K562 (cell line): ENCODE measurements at regions not wholly inside any gene's neighbourhood (a gene's known extent, or its start where the extent isn't known, plus 50 kb on each side); places are given as distances from the start of the nearest gene placed in this dataset.
"Not testable (repeated sequence)": the region's sequence is repeated elsewhere in the genome, so short reads cannot be mapped to it uniquely, and the experiment has no call there.

Experiments
- ATAC-seq: fragments of 200-7000 bp; cut with Tn5 transposase; 3 replicates; pipeline ENCODE4 v1.9.1; 2020; ENCODE audit warnings: moderate library complexity
- BruUV-seq: library from RNA; stranded (reverse); fragments of 400-500 nt; replicated peaks from 2 replicates; lab custom pipeline; 2021; lab: Mats Ljungman, UMichigan
- CTCF ChIA-PET: fragments of 300-600 bp; formaldehyde crosslinking; extraction: SDS; loops from one replicate; lab custom pipeline; 2021; ENCODE audit warnings: low intra/inter-chr PET ratio; lab: Yijun Ruan, JAX
- POLR2A ChIA-PET: fragments of 300-600, 350-650 bp; sonication (Branson Sonifier 250); formaldehyde crosslinking; extraction: SDS; loops from one replicate; lab custom pipeline; 2021; ENCODE audit warnings: antibody characterized with exemption, inconsistent platforms; lab: Yijun Ruan, JAX
- DNase-seq, 4 experiments: peaks; one replicate each; pipeline versions ENCODE4 v3.0.0 to v3.0.0-alpha.2; 2011 to 2018; ENCODE audit warnings: low spot score in 3 of 4, mixed read lengths in 3 of 4; ENCODE audit errors: extremely low read depth in 1 of 4
- FAIRE-seq: peaks from 2 replicates; lab custom pipeline; 2011; peaks lifted over from hg19 to GRCh38; lab: Jason Lieb, UNC
- H2AFZ ChIP-seq: 2 replicates; pipeline ENCODE4 v1.6.0; 2011; ENCODE audit warnings: low read depth, low read length, control low read depth, inconsistent platforms
- H3K27ac ChIP-seq: fragments of 200-600 bp; 3 replicates; pipeline ENCODE4 v1.8.0; 2011; ENCODE audit warnings: low read depth, mild to moderate bottlenecking, control low read depth, inconsistent platforms, low read length, moderate library complexity, mixed read lengths; ENCODE audit errors: extremely low read depth
- H3K27me3 ChIP-seq, 2 experiments: fragments of 300-600 bp in 1 of 2; 2 replicates in 1 of 2; 3 replicates in 1 of 2; pipeline versions ENCODE4 v1.6.0 to v1.8.0; 2011; ENCODE audit warnings: inconsistent platforms in 2 of 2, low read length in 2 of 2, mild to moderate bottlenecking in 1 of 2, mixed read lengths in 1 of 2, moderate library complexity in 1 of 2; ENCODE audit not compliant: control insufficient read depth in 2 of 2, insufficient read depth in 2 of 2
- H3K36me3 ChIP-seq: fragments of 300-600 bp; 3 replicates; pipeline ENCODE4 v1.8.0; 2011; ENCODE audit warnings: mild to moderate bottlenecking, low read length, inconsistent platforms; ENCODE audit not compliant: control insufficient read depth, insufficient read depth
- H3K4me1 ChIP-seq, 2 experiments: fragments of 200-600 bp in 1 of 2; replicated peaks in 1 of 2; 2 replicates in 1 of 2; 3 replicates in 1 of 2; pipeline versions ENCODE4 v1.5.1 to v1.8.0; 2011; ENCODE audit warnings: inconsistent platforms in 2 of 2, low read length in 2 of 2, mild to moderate bottlenecking in 1 of 2, mixed read lengths in 1 of 2, moderate library complexity in 1 of 2; ENCODE audit not compliant: control insufficient read depth in 2 of 2, insufficient read depth in 2 of 2
- H3K4me2 ChIP-seq: 2 replicates; pipeline ENCODE4 v1.6.1; 2011; ENCODE audit warnings: low read length, control low read depth, inconsistent platforms, mixed read lengths; ENCODE audit not compliant: insufficient read depth
- H3K4me3 ChIP-seq: fragments of 200-600 bp; sonication (generic), shearing (Covaris generic); 2 replicates; pipeline ENCODE4 v1.5.1; 2016; ENCODE audit warnings: control low read depth, inconsistent platforms
- H3K79me2 ChIP-seq: fragments of 200-600 bp; 3 replicates; pipeline ENCODE4 v1.8.0; 2011; ENCODE audit warnings: low read length, inconsistent platforms; ENCODE audit not compliant: control insufficient read depth, insufficient read depth
- H3K9ac ChIP-seq, 2 experiments: 2 replicates each; pipeline versions ENCODE4 v1.6.0 to v1.6.1; 2011; ENCODE audit warnings: low read depth in 2 of 2, low read length in 2 of 2, control low read depth in 1 of 2, inconsistent platforms in 1 of 2, mild to moderate bottlenecking in 1 of 2, mixed read lengths in 1 of 2; ENCODE audit not compliant: insufficient read depth in 1 of 2
- H3K9me1 ChIP-seq: one replicate; pipeline ENCODE4 v1.6.0; 2011; ENCODE audit warnings: inconsistent platforms, mild to moderate bottlenecking, low read length, moderate library complexity; ENCODE audit not compliant: control insufficient read depth, insufficient read depth
- H3K9me3 ChIP-seq: replicated peaks from 2 replicates; pipeline ENCODE4 v1.5.1; 2011; ENCODE audit warnings: low read depth, low read length, inconsistent platforms; ENCODE audit not compliant: control insufficient read depth, insufficient read depth
- H4K20me1 ChIP-seq: replicated peaks from 2 replicates; pipeline ENCODE4 v1.6.1; 2011; ENCODE audit warnings: low read length, inconsistent platforms, mixed read lengths; ENCODE audit not compliant: control insufficient read depth, insufficient read depth
- WGBS: fragments of 100-300 bp; shearing (Covaris generic); methylation state at CpG from one replicate; pipeline ENCODE4 v1.1.6; 2016; ENCODE audit warnings: low coverage, mixed read lengths; ENCODE audit not compliant: insufficient coverage; ENCODE audit errors: missing lambda C conversion rate; 5-methylcytosine and 5-hydroxymethylcytosine counted together
- in situ Hi-C: fragments of 300-500 bp; cut with MboI; formaldehyde crosslinking; loops from 4 replicates; pipeline ENCODE4 v1.15.0; 2018; ENCODE audit warnings: inconsistent platforms, mixed read lengths
- intact Hi-C: fragments of 100-400 bp; cut with micrococcal nuclease; formaldehyde crosslinking; loops from 2 replicates; pipeline ENCODE4 v1.14.2; 2022

DNA sequence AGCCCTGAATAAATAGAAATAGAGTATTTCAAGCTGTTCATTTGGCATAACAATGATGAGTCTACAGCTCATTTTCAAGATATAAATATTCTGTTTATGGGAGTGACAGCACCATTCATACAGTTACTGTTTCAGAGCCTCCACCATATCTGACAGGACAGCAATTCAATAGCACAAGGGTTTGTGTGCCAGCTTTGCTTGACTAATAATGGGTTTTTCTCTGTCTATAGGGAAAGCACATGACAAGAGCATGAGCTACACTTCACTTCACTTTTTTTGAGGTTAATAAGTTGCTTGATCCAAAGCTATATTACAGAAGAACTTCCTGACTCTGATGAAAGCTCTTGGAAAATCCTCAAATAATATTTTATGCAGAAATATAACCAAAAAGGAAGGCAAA is 297.1 kb downstream of the RPIA start:
- CTCF ChIA-PET, H3K4me2 ChIP-seq, intact Hi-C loops, H3K79me2 ChIP-seq, H2AFZ ChIP-seq, H3K9me3 ChIP-seq, ATAC-seq, DNase-seq, H3K4me1 ChIP-seq, H3K9ac ChIP-seq, H3K27ac ChIP-seq, H3K4me3 ChIP-seq, BruUV-seq, H4K20me1 ChIP-seq, FAIRE-seq, H3K36me3 ChIP-seq, POLR2A ChIA-PET, H3K27me3 ChIP-seq, H3K9me1 ChIP-seq: not testable (repeated sequence)
- in situ Hi-C loops, result loop anchor here (5.0 kb wide), 1 partner anchor 1239 kb away; no protein-coding TSS in a partner anchor

DNA sequence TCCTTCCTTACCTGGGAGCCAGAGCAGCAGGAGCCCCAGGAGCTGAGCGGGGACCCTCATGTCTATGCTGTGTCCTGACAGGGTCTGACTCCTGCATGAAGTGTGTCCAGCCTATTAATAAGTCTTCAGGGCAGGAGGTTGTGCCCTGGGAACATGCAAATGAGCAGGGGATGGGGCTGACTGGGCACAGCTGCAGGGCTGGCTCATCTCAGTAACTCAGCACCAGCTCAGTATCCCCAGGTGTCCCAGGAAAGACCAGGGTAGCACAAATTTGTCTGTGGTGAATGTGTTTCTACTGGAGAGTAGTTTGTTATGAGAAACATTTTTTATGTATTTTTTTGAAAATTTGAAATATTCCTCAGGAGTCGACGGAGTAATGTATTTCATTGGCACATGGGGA is 301.3 kb downstream of the RPIA start:
- H3K9ac ChIP-seq, H3K79me2 ChIP-seq, H3K4me2 ChIP-seq, CTCF ChIA-PET, POLR2A ChIA-PET, BruUV-seq, H3K9me3 ChIP-seq, DNase-seq, H3K27me3 ChIP-seq, ATAC-seq, H3K4me3 ChIP-seq, H2AFZ ChIP-seq, H3K27ac ChIP-seq, FAIRE-seq, H3K9me1 ChIP-seq, H4K20me1 ChIP-seq, H3K4me1 ChIP-seq, H3K36me3 ChIP-seq, in situ Hi-C loops, intact Hi-C loops: not testable (repeated sequence)
- 0% methylated on average over 3 of the region's 3 CpGs for WGBS

DNA sequence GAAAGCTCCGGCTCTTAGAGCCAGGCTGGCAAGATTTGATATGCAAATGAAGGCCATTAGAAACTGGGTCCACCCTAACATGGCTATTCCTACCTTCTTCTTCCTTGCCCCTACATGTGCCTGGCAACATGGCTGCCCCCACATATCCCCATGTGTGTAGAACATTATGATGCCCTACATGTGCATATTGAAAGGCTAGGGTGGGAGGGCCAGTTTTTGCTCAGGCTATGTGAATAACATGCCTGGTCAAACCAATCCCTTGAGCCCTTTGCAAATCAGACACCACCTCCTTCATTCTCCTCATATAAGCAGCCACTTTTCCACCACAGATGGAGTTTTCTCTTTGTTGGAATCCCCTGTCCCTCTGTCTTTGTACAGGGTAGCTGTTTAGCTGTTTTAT is 303.4 kb downstream of the RPIA start:
- CTCF ChIA-PET, intact Hi-C loops, H3K4me2 ChIP-seq, H2AFZ ChIP-seq, H3K27me3 ChIP-seq, H4K20me1 ChIP-seq, DNase-seq, H3K79me2 ChIP-seq, H3K9me1 ChIP-seq, ATAC-seq, H3K4me1 ChIP-seq, H3K27ac ChIP-seq, H3K36me3 ChIP-seq, in situ Hi-C loops, H3K9ac ChIP-seq, H3K4me3 ChIP-seq, FAIRE-seq, H3K9me3 ChIP-seq, BruUV-seq, POLR2A ChIA-PET: not testable (repeated sequence)
- WGBS, result no CpG with 5 or more reads among the region's 1 CpG

- FAIRE-seq, CTCF ChIA-PET: not testable (repeated sequence)
These were observed 305.1 kb downstream of the RPIA start for GRCh38 chr2:88996588-88996987.

More at GRCh38 chr2:88996588-88996987, 305.1 kb downstream of the RPIA start:
- H3K27ac ChIP-seq, H2AFZ ChIP-seq, BruUV-seq, in situ Hi-C loops, H3K9ac ChIP-seq, H3K4me3 ChIP-seq, H3K9me1 ChIP-seq, H3K4me2 ChIP-seq, ATAC-seq, intact Hi-C loops, H3K36me3 ChIP-seq, H3K4me1 ChIP-seq, H3K79me2 ChIP-seq, H4K20me1 ChIP-seq, H3K9me3 ChIP-seq, DNase-seq, POLR2A ChIA-PET, H3K27me3 ChIP-seq: not testable (repeated sequence)
